ENCODE measurements at regions not wholly inside any gene's neighbourhood (a gene's known extent, or its start where the extent isn't known, plus 50 kb on each side); places are given as distances from the start of the nearest gene placed in this dataset.

DNA sequence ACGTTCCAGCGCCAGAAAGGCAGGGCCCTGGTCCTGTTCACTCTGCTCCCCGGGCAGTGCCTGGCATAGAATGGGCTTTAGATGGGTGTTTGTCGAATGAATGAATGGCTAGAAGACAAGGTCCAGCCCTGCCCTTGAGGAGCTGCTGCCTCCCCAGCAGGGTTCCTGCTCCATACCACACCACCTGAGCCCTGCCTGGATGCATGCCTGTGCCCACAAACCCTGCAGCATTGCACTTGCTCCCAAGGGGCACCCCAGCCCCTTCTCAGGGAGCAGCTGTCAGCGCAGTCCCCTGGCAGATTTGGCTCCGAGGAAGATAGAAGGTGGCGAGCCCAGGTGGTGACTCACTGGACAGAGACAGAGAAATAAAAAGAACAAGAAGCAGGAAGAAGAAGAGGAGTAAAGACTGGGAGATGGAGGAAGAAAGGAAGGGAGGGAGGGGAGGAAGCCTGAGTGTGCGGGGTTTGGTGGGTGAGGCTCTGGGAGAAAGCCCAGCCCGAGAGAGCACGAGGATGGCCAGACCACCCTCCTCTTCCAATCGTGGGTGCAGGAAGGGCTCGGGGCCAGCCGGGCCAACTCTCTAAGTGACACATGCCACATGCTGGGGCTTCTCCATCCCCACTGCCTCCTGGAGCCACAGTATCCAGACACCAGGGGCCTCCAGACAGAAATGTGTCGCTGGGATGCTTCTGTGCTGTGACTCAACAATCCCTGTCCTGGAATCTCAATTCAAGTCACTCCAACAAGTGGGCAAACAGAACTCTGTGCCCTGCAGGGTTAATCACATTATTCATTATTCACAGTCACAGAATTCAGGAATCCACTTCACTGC lies 1474.3 kb downstream of the BRD1 start:
- Histone ChIP-seq H2BK20ac (ENCODE audit: low read depth, low read length) (no peak overlapping the region), H4K91ac (ENCODE audit: insufficient read depth, low read depth, low read length) (no peak overlapping the region), H2BK120ac (ENCODE audit: low read depth, low read length) (no peak overlapping the region), H2BK5ac (ENCODE audit: low read depth, low read length, poor library complexity, severe bottlenecking) (no peak overlapping the region), H3K79me1 (ENCODE audit: low read depth in 1 of 2, low read length in 2 of 2) (no peaks in the 10 kb centered on the region), H3K27ac (ENCODE audit: insufficient read depth, low read length) (no peak overlapping the region), H3K4me1 (ENCODE audit: control insufficient read depth, insufficient read depth, low read length) (no peaks in the 10 kb centered on the region), H3K56ac (ENCODE audit: extremely low read depth, insufficient read depth, low read length) (no peak overlapping the region), H3K27me3 (ENCODE audit: control insufficient read depth, insufficient read depth, low read length) (no peaks in the 10 kb centered on the region), H2BK15ac (ENCODE audit: low read depth, low read length) (no peak overlapping the region), H3K36me3 (ENCODE audit: control insufficient read depth, insufficient read depth, low read length) (no peaks in the 10 kb centered on the region), H3K18ac (ENCODE audit: low read depth, low read length) (no peak overlapping the region), H3K4me3 (ENCODE audit: insufficient read depth, low read depth, low read length) (no peak overlapping the region), H3K4me2 (ENCODE audit: low read depth, low read length) (no peak overlapping the region), H3K9me3 (ENCODE audit: control insufficient read depth, insufficient read depth, low read length) (peaks cover 51% of the 10 kb centered on the region), H4K5ac (ENCODE audit: low read depth, low read length) (no peak overlapping the region), H3K14ac (replicated peaks; ENCODE audit: low read depth, low read length) (no peak overlapping the region), H3K23ac (ENCODE audit: low read depth, low read length) (no peak overlapping the region), H3K9me1 (ENCODE audit: insufficient read depth, low read length) (no peaks in the 10 kb centered on the region), H4K20me1 (ENCODE audit: insufficient read depth, low read length) (no peaks in the 10 kb centered on the region), H3K9ac (ENCODE audit: low read depth, low read length) (no peak overlapping the region), H2AK9ac (replicated peaks; ENCODE audit: low read depth, low read length, poor library complexity) (no peak overlapping the region), H4K8ac (ENCODE audit: low read depth in 2 of 2, low read length in 2 of 2) (no peak overlapping the region), H2AK5ac (ENCODE audit: low read depth, low read length) (no peak overlapping the region), H2AFZ (replicated peaks; ENCODE audit: low read length, poor library complexity) (no peak overlapping the region), H3K4ac (ENCODE audit: low read depth, low read length) (no peak overlapping the region)
- dilution Hi-C loops (cut with HindIII; ENCODE audit: low sequenced_read_pairs, unreplicated experiment) = no loop called here
- POLR2A ChIA-PET (ENCODE audit: unreplicated experiment) = no interaction called here
- intact Hi-C loops (cut with micrococcal nuclease) = no loop called here
- 46% methylated on average over 3 of the region's 14 CpGs; no CpG with 5 or more reads in 1 of the 2 experiments for whole genome bisulfite sequencing, 2 experiments (ENCODE audit: extremely low coverage in 2 of 2, insufficient read length in 1 of 2)
- no TSS peak for BruUV-seq (replicated peaks)
- TF ChIP-seq FOS (IDR thresholded peaks at IDR 0.05; ENCODE audit: low read depth, low read length) (no peak), BHLHE40 (IDR thresholded peaks at IDR 0.05; ENCODE audit: low read depth, low read length) (no peak), POLR2A (IDR thresholded peaks at IDR 0.05; ENCODE audit: low read depth, low read length) (no peak), CHD1 (IDR thresholded peaks at IDR 0.05; ENCODE audit: low read depth, low read length) (no peak), RCOR1 (IDR thresholded peaks at IDR 0.05; ENCODE audit: insufficient replicate concordance, low read length) (no peak), RAD21 (IDR thresholded peaks at IDR 0.05; ENCODE audit: low read length) (no peak), RFX5 (IDR thresholded peaks at IDR 0.05; ENCODE audit: low read depth, low read length) (no peak), MAFK (IDR thresholded peaks at IDR 0.05; ENCODE audit: low read depth, low read length) (no peak), CEBPB (IDR thresholded peaks at IDR 0.05; ENCODE audit: low read depth, low read length) (no peak), NFE2L2 (IDR thresholded peaks at IDR 0.05; ENCODE audit: low read depth, low read length) (no peak), MAZ (IDR thresholded peaks at IDR 0.05; ENCODE audit: borderline replicate concordance, low read depth, low read length) (no peak), MXI1 (IDR thresholded peaks at IDR 0.05; ENCODE audit: borderline replicate concordance, low read depth, low read length) (no peak)
- TF ChIP-seq, protein P1, sequence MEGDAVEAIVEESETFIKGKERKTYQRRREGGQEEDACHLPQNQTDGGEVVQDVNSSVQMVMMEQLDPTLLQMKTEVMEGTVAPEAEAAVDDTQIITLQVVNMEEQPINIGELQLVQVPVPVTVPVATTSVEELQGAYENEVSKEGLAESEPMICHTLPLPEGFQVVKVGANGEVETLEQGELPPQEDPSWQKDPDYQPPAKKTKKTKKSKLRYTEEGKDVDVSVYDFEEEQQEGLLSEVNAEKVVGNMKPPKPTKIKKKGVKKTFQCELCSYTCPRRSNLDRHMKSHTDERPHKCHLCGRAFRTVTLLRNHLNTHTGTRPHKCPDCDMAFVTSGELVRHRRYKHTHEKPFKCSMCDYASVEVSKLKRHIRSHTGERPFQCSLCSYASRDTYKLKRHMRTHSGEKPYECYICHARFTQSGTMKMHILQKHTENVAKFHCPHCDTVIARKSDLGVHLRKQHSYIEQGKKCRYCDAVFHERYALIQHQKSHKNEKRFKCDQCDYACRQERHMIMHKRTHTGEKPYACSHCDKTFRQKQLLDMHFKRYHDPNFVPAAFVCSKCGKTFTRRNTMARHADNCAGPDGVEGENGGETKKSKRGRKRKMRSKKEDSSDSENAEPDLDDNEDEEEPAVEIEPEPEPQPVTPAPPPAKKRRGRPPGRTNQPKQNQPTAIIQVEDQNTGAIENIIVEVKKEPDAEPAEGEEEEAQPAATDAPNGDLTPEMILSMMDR (conservative IDR thresholded peaks at IDR 0.05; ENCODE audit: low read depth, low read length) = no peak
- ATAC-seq (ENCODE audit: low read depth) = no peak
- in situ Hi-C loops (cut with MboI; ENCODE audit: low sequenced_read_pairs) = no loop called here
- no peak for DNase-seq
- CTCF ChIA-PET = no interaction called here

Data from IMR-90 (cell line).